ENCODE measurements at regions not wholly inside any gene's neighbourhood (a gene's known extent, or its start where the extent isn't known, plus 50 kb on each side); places are given as distances from the start of the nearest gene placed in this dataset.
A peak's percentile ranks its signal among the peaks of the same experiment; 100 is the strongest.

DNA sequence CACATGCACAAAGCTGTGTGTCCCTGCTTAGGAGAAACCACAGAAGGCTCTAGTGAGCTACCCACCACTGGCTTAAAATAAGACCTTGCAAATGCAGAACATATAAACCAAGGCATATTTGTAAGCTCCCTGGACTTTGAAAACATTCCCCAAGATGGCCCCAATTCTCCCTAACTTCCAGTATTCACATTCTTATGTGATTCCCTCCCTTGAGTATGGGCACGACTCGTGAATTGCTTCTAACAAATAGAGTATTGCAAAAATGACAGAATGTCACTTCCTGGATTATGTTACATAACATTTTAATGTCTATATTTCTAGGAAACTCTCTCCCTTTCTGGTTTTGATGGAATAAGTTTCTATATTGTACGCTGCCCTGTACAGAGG lies 131.8 kb upstream of the MCTP2 start:
- ATAC-seq, result no peak

DNA sequence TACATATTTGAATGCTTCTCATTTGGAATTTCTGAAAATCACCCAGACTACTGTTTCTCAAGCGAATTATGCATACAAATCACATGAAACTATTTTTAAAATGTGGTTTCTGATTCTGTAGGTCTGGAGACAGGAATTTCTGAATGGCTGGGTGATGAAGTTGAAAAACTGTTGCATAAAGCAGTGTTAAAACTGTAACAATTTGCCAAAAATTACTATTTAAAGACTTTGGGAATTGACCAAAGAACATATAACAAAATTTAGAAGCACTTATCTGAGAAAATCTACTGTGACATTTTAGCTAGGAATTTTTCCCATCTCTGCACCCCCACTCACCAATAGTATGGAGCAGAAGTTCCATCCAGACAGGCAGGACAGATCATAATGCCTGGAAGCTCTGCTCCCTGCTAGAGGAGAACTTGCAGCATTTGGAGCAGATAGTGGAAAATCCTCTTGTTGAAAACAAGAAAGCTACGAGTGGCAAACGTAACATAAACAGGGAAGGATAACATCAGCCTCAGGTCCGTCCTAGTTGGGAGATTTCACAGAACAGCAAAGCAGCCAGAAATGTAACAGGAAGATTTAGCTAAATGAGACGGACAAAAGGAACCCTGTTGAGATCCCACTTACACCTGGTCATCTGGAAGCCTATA lies 132.3 kb upstream of the MCTP2 start:
- ATAC-seq, result no peak

DNA sequence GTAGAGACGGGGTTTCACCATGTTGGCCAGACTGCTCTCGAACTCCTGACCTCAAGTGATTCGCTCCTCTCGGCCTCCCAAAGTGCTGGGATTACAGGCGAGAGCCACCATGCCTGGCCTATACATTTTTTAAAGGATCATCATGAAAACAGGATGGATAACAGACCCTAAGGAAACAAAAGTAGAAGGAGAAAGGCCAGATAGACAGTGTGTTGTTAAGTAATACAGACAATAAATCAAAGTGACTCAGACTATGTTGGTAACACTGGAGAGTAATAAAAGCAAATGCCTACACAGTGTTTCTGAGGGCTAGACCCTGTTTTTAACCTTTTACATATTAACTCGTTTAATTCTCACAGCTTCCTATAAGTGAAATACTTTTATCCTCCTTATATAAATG lies 133.8 kb upstream of the MCTP2 start:
- ATAC-seq, result no peak

DNA sequence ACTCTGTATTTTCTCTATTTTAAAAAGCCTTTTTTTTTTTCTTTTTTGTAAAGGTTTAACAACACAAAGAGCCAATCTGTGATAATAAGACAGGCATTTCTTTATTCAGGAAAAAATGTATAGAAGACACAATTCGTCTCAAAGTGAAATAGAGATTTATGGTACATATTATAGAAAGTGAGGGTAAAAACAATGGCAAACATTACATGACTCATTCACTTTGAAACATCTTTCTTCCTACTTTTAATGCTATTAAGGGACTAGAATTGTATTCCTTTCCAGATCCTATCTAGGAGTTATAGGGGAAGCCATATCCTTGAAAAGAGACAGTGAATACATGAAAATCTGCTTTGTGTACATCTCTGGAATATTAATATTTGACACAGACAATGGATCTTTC lies 137.1 kb upstream of the MCTP2 start:
- no peak for ATAC-seq

DNA sequence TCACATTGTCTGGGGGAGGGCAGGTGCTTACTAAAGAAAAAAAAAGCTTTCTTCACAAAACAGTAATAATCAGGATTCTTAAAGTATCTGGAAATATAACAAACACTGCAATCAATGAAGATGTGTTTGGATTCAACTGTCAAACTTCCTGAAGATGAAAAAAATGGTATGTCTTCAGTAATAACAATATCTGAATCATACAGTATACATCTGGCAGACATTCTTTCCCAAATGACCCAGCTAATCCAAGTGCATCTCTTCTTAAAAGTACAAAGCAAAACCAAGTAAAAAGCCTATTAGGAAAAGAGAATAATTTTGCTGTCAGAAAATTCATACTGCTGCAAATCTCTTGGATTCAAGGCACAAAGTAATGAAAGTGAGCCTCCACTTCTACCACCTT lies 145.0 kb upstream of the MCTP2 start:
- ATAC-seq, result no peak

DNA sequence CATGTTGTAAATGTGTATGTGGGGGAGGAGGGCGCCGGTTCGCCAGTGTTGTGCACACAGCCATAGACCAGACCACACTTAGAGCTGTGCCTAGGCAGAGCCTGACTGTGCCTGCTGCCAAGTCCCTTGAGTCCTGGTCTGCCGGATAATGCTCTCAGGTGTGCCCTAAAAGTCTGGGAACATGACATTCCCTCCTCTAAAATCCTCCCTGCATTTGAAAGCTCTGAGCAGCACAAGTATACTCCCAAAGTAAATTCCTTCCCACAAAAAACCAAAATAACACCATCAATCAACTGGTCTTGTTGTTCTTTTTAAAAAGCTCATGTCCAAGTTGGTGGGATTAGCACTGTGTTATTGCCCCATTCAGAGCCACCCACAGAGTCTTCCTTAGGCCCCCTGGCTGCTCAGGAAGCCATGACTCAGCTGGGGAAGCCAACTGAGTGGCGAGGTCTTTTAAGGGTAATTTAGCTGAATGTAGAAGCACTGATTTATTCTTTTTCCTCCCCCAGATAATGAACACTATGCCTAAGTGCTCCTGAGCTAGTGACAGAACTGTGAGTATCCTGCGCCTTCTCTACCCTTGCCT lies 147.8 kb upstream of the MCTP2 start:
- no peak for ATAC-seq

DNA sequence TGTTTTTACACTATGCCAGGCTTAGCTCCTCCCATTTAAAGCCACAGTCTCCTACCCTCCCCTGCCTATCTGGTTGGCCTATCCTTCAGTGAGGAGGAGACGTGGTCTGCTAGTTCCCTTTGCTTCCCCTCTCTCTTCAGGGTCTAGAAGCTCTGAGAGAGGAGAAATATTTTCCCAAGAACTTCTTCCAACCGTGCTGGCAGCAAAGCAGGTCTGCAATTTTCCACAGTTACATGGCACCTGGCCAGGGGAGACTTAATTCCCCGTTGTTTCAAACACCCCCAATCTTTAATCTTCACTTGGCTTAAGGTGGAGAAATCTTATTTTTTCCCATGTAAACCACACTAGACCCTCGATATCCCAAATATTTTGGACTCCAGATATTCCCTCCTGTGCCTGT lies 149.5 kb upstream of the MCTP2 start:
- ATAC-seq, result peak; percentile 47

DNA sequence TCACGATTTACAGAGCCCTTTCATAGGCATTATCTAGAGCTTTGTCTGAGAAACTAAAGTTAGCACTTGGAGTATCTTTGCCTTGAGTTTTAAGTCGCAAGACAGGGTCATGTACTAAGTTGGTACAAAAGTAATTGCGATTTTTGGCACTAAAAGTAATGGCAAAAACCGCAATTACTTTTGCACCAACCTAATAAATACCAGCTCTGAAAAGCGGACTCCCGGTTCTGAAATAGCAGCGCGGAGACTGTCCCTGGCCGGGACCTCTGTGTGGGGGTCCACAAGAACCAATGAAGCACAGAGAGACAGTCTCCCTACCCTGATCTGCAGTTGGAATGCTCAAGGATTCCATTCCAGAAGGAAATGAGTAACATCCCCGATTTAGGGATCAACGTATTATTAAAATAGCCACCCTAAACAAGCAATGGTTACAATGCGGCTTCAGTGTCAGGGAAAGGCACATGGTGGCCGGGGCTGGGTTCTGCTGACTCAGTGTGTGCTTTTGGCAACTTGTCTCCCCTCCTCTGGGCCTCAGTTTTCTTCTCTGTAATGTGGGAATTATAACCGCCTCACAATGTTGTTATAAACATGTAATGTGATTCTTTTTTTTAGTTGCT lies 150.3 kb upstream of the MCTP2 start:
- ATAC-seq, result no peak

DNA sequence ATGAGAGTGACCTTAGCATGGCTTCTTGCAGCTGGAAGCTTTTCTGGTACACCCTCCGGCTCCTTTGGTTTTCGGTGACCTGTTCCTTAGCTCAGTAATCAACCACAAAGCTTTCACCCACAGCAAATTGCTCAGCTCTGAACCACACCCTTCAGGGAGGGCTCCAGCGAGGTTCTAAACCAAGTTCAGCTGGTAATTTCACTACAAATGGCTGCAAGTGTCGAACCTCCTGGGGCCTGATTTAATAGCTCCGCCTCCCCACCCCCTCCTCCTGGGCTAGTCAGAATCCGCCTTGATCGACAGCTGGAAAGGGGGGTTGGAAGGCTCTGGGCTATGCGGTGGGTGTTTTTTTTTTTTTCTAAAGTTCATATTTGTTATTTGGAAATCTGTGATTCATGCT lies 150.9 kb upstream of the MCTP2 start:
- ATAC-seq, result peak; percentile 88

DNA sequence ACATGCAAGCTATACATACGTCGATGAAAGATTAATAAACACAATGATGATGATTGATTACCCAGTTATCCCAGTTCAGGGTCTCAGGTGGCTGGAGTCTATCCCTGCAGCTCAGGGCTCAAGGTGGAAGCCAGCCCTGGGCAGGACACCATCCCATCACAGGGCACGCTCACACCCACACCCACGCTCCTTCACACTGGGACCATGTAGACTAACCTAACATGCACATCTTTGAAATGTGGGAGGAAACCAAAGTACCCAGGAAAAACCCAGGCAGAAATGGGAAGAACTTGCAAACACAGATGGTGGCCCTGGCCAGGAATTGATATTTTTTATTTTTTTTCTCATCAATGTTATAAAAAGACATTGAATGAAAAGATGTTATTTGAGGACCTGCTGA lies 151.4 kb upstream of the MCTP2 start:
- ATAC-seq, result no peak

DNA sequence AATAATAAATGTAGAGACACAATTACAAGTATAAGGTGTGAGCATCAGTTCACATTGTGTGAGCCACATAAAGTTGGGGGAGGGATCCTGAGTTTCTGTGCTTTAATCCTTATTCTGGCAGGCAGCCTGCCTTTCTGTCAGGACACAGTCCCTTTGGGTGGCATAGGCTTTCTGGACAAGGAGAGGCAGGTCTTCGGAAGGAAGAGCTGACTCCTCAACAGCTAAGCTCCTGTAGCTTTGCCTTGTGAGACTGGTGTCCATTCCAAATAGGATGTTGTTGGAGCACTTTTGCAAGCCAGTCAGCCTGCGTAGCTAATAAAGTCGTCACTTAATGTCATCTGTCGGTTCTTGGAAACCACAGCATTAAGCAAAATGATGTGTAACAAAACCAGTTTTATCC lies 151.9 kb upstream of the MCTP2 start:
- ATAC-seq, result peak; percentile 60

DNA sequence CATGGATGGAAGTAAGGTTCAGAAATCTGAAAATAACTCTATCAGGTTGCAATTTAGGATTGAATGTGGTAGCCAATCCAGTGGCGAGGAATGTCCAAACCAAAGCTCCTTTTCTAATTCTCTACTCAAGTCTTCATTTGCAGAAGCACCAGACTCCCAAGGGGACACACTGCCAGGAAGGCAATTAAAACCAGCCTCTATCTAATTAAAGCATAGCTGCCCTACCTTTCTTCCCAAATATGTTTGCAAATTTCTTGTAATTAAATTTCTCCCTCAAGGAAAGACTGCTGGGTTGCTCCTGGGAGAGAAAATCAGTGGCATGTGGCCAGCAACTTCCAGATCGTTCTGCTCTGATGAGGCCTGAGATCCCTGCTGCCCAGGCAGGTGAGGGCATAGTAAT lies 153.4 kb upstream of the MCTP2 start:
- no peak for ATAC-seq

DNA sequence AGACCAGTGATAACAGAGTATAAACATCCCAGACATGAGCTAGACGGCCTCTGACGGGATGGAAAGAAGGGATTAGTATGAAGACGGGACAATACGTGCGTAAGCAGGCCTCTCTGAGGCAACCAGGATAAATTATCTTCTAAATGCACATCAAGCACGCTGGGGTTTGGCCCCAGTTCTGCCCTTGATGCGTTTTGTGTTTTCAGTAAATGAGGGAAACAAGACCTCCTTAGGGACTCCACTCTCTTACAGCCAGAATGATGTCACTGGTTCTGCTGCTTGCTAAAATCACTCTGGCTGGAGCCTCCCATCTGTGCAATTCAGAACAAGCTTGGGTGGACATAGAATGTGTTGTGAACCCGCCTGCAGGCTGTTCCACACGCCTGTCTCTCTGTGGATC lies 156.0 kb upstream of the MCTP2 start:
- peak; percentile 14 for ATAC-seq

DNA sequence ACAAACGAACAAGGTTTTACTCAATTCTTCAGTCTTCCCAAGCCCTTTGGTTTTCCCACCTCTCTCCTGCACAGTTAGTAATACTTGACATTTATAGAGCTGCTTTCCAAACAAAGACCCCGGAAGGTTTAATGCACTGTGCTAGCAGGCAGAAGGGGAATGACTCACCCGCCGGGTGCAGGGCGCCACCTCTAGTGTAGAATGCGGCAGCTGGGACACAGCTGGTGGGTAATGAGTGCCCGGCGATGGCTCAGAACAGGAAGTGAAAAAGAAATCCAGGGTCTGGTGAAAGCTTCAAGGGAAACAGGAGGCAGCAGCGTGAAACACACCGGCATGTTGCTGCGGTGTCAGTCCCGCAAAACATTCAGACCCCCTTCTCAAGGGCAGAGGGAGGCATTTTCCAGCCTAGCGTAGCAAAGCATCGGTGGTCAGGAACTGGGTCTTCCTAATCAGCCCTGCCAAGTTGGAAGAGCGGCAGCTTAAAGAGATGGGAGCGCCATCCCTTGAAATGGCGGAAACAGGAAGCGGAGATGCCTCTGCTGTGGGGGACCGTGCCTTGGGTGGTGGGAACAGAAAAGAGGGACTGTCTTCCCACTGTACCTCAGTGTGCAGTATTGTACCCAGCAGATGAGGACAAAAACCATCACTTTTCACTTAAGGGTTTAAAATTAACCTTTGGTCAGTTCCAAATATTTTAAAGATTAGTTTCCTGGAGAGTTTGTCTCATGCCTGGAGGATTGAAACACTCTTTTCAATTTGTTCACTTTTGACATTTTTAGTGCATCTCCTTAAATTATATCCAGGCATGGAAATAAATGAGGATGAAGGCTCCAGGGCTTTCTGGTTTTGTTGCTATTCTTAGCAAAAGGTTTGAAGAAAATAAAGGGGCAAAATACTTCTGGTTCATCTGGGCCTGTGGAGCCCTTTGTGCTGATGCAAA lies 160.7 kb upstream of the MCTP2 start:
- ATAC-seq, result peak; percentile 31

DNA sequence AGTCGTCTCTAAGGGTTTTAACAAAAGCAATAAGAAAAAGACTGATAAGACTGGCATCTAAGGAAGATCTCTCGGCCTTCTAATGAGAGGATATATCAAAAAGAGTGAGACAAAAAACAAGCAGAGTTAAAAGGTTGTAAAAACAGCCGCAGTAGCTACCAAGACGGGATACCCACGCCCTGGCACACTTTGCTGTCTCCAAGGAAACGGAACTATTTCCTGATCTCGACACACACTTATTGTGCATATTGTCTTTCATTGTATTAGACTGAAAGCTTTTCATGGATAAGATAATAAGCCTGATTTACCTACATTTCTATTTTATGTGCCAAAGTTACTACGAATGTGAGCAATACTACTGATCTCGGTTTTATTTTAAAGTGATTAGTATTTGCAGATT lies 161.5 kb upstream of the MCTP2 start:
- no peak for ATAC-seq

DNA sequence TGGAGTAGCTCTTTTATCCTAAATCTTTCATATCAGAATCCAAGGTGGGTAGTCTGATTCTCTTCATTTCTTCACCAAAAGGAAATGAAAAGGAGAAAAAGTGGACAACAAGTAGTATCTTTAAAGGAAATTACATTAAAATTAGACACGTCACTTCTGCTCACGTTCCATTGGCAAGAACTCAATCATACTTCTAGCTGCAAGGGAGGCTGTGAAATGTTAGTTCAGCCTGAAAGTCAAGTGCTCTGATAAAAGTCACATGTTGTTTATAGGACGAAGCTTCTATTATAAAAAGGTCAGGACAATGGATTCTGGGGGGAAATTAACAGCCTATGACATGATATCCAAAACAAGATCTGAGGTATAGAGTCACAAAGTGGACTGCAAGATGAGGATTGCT lies 164.6 kb upstream of the MCTP2 start:
- ATAC-seq, result no peak

DNA sequence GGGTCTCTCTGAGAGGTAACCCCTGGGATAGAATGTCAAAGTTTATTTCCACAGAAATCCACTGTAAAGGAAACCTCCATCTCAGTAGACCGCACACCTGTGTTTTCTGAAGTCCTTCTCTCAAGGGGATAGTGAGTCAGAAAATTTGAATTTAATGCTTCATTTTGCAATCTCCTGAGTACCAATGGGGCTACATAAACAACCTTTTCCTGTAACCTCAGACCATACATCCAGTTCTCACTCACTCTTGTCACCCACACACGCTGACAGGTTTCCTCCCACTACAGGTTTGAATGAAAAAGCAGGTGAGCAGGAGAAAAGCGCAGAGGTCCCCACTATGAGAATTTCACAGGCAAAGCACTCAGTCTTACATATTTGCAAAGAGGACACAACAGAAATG lies 165.3 kb upstream of the MCTP2 start:
- ATAC-seq, result no peak

DNA sequence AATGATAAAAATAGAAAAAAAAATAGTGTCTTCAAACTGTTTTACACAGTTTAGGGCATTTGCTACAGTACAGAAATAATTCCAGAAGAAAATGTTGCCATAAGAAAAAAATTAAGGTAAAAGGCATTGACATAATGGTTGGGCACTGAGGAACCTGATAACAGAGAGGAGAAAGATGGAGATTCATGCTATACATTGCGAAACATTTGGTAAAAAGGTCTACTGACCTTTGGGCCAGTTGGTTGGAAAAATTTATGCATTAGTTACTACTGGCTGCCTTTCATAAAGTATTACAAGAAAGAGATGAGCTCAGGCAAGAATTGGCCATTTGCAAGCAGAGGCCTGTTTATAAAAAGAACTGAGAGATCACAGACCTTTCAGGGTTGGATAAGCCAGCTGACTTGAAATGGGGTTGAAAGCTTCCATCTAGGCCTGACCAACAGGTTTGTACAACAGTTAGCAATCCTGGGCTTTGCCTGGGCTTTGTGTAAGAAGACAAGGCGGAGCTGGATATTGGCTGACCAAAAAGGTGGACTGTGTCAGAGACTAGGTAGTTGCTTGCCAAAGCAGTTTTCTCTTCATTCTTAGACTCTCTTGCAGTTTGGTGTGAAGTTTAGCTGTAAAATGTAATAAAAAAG lies 166.6 kb upstream of the MCTP2 start:
- peak; percentile 96 for ATAC-seq

DNA sequence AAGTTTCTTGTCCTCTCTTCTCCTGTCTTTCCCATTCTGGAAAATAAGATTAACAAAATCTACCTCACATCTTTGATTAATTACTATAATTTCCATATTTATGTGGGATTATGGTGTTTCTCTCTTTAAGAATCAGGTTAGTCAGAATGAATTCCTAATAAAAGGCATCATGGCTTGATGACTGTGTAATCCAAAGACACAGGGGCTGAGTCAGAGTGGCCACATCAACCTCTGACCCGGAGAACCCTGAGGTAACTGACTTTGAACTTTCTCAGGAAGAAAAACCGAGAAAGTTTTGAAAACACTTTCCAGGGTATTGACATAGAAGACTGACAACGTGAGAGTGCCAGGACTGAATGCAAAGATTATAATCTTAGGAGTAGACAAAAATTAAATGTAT lies 170.3 kb upstream of the MCTP2 start:
- no peak for ATAC-seq

DNA sequence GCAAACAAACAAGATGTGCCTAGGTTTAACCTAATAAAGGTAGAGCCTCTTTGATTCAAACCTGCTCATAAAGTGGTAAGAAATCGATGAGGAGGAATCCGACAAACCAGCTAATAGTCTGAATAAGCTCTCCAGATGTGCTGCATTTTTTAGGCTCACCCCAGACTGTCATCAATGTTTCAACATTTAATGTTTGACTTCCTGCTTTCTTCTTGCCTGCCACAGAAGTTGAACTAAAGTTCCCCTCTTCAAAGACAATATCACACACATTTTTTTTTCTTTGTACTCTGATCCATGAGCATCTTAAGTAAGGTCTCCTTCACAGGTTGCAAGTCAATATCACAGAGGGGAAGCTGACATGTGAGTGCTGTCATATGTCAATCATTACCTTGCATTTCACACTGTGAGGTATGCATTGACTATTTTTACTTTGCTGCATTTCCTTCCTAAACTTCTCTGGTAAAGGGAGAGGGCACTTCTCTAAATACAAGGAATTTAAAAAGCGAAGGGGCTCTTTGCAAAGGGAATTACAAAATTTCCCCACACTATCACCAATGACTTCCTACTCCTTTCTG lies 172.3 kb upstream of the MCTP2 start:
- no peak for ATAC-seq

DNA sequence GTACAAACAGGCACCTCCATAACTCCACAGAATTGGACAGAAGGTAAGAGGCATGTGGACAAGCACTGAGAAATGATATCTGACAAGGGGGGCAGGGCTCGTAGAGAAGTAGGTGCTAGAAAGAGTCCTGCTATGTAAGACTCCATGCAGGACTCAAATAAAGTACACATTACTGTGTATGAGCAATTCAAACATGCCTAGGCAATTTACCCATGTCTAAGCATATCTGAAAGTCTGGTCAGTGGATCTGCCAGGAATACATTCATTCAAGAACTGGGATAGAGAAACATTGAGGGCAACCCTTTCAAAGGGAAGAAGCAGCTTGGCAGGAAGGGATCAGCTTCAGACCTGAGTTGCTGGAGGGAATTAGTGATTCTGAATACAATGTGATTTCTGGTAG lies 174.1 kb upstream of the MCTP2 start:
- ATAC-seq, result peak; percentile 81

DNA sequence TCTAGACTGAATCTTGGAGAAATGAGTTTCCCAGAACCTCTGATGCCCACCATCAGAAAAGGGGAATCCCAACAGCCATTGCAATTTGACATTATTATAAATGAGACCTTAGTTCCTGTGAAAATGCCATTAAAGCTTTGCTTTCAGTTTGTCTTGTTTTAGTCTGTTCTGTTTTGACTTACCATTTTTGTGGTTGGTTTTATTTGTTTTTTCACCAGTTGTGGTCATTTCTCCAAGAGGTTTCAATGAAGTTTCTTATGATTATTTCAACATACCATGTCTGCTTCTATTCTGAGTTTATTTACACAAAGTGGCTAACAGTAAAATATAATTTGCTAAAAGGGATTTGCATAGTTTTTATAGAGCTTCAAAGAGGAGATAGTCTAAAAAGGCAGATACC lies 175.0 kb upstream of the MCTP2 start:
- no peak for ATAC-seq

DNA sequence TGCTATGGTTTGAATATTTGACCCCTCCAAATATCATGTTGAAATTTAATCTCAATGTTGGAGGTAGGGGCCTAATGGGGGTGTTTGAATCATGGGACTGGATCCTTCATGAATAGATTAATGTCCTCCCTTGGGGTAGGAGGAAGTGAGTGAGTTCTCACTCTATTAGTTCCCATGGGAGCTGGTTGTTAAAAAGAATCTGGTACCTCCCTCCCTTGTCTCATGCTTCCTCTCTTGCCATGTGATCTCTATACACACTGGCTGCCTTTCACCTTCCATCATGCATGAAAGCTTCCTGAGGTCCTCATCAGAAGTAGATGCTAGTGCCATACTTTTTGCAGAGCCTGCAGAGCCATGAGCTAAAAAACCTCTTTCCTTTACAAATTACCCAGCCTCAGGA lies 177.7 kb upstream of the MCTP2 start:
- ATAC-seq, result no peak

All from esophagus mucosa (tissue), 1 donor.